ENCODE measurements at regions not wholly inside any gene's neighbourhood (a gene's known extent, or its start where the extent isn't known, plus 50 kb on each side); places are given as distances from the start of the nearest gene placed in this dataset.

DNA sequence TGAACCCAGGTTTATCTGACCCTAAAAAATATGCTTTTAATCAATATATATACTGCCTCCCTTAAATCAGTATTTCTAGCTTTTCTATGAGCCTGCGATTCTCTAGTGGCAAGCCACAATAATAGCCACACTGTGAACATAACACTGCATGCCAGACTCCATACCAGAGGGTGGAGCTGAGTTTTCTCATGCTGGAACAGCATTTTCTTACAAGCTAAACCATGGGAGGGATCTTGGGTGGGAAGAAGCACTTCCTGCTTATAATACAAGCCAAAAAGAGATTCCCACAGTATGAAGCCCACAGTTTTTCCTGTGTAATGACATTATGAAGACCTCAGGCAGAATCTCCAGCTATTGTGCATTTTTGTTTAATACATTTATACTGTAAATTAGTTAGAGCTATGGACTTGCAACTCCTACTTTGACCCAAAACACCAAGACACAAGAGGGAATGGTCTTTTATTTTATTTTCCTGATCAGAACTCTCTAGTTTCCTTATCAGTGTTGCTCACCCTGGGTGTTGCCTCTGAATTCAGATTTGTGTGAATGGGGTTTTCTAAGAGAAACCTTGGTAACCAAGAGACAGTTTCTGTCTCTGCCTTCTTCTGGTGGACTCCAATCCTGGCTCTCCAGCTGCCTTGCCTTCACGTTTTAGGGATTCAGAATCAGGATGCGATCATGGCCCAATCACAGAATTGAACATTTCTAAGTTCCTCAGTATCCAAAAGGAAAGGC is 74.5 kb upstream of the EOLA2 start:
- Mint-ChIP-seq H3K36me3 (ENCODE audit: low read depth) (no peaks in the 10 kb centered on the region), H3K4me1 (ENCODE audit: low read depth) (peaks cover 15% of the 10 kb centered on the region), H3K9me3 (ENCODE audit: low read depth) (peaks cover 2% of the 10 kb centered on the region), H3K27me3 (ENCODE audit: low read depth) (no peaks in the 10 kb centered on the region), H3K4me3 (ENCODE audit: unreplicated experiment) (no peak overlapping the region), H3K27ac (ENCODE audit: unreplicated experiment) (peak overlapping the region; percentile 42)
- no peak for DNase-seq (ENCODE audit: low spot score)
- TF ChIP-seq, protein P1, sequence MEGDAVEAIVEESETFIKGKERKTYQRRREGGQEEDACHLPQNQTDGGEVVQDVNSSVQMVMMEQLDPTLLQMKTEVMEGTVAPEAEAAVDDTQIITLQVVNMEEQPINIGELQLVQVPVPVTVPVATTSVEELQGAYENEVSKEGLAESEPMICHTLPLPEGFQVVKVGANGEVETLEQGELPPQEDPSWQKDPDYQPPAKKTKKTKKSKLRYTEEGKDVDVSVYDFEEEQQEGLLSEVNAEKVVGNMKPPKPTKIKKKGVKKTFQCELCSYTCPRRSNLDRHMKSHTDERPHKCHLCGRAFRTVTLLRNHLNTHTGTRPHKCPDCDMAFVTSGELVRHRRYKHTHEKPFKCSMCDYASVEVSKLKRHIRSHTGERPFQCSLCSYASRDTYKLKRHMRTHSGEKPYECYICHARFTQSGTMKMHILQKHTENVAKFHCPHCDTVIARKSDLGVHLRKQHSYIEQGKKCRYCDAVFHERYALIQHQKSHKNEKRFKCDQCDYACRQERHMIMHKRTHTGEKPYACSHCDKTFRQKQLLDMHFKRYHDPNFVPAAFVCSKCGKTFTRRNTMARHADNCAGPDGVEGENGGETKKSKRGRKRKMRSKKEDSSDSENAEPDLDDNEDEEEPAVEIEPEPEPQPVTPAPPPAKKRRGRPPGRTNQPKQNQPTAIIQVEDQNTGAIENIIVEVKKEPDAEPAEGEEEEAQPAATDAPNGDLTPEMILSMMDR (IDR thresholded peaks at IDR 0.05): no peak

DNA sequence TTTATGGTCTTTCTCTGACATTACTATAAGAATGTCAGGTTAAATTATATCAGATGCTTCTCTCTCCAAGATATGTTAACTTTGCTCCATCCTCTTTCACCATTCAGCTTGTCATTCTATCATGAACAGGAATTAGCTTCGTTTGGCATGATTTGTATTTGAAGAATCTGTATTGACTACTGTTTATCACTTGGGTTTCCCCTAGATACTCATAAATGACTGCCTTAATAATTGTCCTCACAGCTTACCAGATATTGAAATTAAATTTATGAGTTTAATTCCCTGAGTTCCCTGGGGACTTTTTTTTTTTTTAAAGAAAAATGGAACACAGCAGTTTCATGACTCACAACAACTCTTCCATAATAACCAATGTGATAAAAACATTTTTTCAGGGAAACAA is 76.2 kb upstream of the EOLA2 start:
- Mint-ChIP-seq H3K27me3 (ENCODE audit: low read depth) (no peaks in the 10 kb centered on the region), H3K4me1 (ENCODE audit: low read depth) (peaks cover 22% of the 10 kb centered on the region), H3K27ac (ENCODE audit: unreplicated experiment) (no peak overlapping the region), H3K9me3 (ENCODE audit: low read depth) (peaks cover 2% of the 10 kb centered on the region), H3K36me3 (ENCODE audit: low read depth) (no peaks in the 10 kb centered on the region), H3K4me3 (ENCODE audit: unreplicated experiment) (no peak overlapping the region)
- DNase-seq (ENCODE audit: low spot score): no peak
- TF ChIP-seq, protein P1 (IDR thresholded peaks at IDR 0.05): no peak

DNA sequence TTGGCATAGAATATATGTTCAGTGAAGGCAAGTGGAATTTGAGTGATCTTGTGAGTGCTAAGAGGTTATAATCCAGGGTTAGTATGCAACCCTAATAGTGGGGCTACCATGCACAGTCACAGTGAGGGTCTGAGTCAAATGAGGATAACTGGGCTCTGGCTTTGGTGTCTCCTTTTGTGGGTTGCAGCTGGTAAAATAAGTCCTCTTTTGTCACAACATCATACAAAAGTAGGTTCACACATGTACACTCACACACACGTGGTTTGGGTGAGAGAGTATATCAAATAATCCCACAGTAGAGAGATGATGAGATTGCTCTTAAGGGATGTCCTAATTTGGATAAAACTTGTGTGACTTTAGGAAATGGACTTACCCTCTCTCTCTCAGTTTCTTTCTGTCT is 79.6 kb upstream of the EOLA2 start:
- H3K36me3 Mint-ChIP-seq (ENCODE audit: low read depth): no peaks in the 10 kb centered on the region
- H3K27ac Mint-ChIP-seq (ENCODE audit: unreplicated experiment): no peak overlapping the region
- no peak overlapping the region for H3K4me3 Mint-ChIP-seq (ENCODE audit: unreplicated experiment)
- H3K27me3 Mint-ChIP-seq (ENCODE audit: low read depth): no peaks in the 10 kb centered on the region
- peaks cover 15% of the 10 kb centered on the region for H3K4me1 Mint-ChIP-seq (ENCODE audit: low read depth)
- TF ChIP-seq, protein P1 (IDR thresholded peaks at IDR 0.05): no peak
- DNase-seq (ENCODE audit: low spot score): no peak
- peaks cover 7% of the 10 kb centered on the region for H3K9me3 Mint-ChIP-seq (ENCODE audit: low read depth)

DNA sequence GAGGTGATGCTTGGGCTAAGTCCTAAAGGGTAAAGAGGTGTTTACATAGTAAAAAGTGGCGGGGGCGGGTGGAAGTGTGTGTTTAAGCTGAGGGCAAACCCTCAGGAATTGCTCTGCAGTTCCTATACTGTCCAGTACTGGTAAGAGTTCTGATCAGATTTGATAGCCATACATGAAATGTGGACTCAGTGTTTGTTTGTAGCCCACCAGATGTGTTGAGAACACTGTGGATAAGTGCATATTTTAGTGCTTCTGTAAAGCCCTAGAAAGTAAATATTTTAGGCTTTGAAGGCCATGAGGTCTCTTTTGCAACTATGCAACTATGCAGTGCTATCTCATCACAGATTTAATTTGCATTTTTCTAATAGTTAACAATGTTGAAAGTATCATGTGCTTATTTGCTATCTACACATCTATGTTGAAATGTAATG is 80.7 kb upstream of the EOLA2 start:
- no peaks in the 10 kb centered on the region for H3K36me3 Mint-ChIP-seq (ENCODE audit: low read depth)
- no peak for DNase-seq (ENCODE audit: low spot score)
- no peak overlapping the region for H3K4me3 Mint-ChIP-seq (ENCODE audit: unreplicated experiment)
- H3K27ac Mint-ChIP-seq (ENCODE audit: unreplicated experiment): no peak overlapping the region
- H3K4me1 Mint-ChIP-seq (ENCODE audit: low read depth): peaks cover 12% of the 10 kb centered on the region
- H3K9me3 Mint-ChIP-seq (ENCODE audit: low read depth): peaks cover 10% of the 10 kb centered on the region
- TF ChIP-seq, protein P1 (IDR thresholded peaks at IDR 0.05): no peak
- H3K27me3 Mint-ChIP-seq (ENCODE audit: low read depth): no peaks in the 10 kb centered on the region

DNA sequence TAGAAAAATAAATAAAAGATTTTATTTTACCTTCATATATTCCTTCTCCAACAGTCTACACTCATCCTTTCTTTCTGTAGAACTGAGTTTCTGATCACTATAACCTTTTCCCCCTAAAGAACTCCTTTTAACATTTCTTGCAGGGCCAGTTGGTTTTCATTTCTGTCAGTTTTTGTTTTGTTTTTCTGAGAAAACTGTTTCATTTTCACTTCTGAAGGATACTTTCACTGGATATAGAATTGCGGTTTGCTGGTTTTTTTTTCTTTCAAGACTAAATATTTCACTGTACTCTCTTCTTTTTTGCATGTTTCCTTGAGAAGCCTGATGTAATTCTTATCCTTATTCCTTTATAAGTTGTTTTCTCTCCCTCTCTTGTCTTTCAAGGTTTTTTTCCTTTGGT is 90.4 kb upstream of the EOLA2 start:
- Mint-ChIP-seq H3K4me3 (ENCODE audit: unreplicated experiment) (no peak overlapping the region), H3K27ac (ENCODE audit: unreplicated experiment) (peak overlapping the region; percentile 72), H3K4me1 (ENCODE audit: low read depth) (peaks cover 16% of the 10 kb centered on the region), H3K36me3 (ENCODE audit: low read depth) (no peaks in the 10 kb centered on the region), H3K9me3 (ENCODE audit: low read depth) (peaks cover 30% of the 10 kb centered on the region), H3K27me3 (ENCODE audit: low read depth) (no peaks in the 10 kb centered on the region)
- TF ChIP-seq, protein P1 (IDR thresholded peaks at IDR 0.05): no peak
- no peak for DNase-seq (ENCODE audit: low spot score)
